ENCODE measurements at regions not wholly inside any gene's neighbourhood (a gene's known extent, or its start where the extent isn't known, plus 50 kb on each side); places are given as distances from the start of the nearest gene placed in this dataset.

DNA sequence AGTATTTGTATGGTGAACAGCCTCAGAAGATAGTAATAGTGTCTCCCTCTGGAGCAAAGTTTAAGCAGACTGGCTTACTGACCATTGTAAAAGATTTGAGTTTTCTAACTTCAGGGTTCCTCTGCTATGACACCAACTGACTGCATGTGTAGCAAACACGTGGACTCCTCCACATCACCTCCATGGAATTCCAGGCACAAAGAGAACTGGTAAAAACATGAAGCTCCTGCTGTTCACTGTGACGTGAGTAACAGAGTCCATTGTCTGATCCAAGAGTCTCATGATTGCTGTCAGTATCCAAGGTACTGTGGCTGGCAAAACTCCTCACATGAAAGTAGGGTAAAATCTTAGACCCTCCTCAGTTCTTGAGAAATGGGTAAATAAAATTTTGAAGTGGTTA lies 107.6 kb upstream of the FAM9B start:
- TF ChIP-seq, protein P1, sequence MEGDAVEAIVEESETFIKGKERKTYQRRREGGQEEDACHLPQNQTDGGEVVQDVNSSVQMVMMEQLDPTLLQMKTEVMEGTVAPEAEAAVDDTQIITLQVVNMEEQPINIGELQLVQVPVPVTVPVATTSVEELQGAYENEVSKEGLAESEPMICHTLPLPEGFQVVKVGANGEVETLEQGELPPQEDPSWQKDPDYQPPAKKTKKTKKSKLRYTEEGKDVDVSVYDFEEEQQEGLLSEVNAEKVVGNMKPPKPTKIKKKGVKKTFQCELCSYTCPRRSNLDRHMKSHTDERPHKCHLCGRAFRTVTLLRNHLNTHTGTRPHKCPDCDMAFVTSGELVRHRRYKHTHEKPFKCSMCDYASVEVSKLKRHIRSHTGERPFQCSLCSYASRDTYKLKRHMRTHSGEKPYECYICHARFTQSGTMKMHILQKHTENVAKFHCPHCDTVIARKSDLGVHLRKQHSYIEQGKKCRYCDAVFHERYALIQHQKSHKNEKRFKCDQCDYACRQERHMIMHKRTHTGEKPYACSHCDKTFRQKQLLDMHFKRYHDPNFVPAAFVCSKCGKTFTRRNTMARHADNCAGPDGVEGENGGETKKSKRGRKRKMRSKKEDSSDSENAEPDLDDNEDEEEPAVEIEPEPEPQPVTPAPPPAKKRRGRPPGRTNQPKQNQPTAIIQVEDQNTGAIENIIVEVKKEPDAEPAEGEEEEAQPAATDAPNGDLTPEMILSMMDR (IDR thresholded peaks at IDR 0.05): no peak
- no peak for TF ChIP-seq POLR2A (IDR thresholded peaks at IDR 0.05)

Data from body of pancreas (tissue), 4 donors.